Lower leg skin (tissue), 3 donors: ENCODE measurements at regions not wholly inside any gene's neighbourhood (a gene's known extent, or its start where the extent isn't known, plus 50 kb on each side); places are given as distances from the start of the nearest gene placed in this dataset.

ENCODE experiments used
- CTCF ChIP-seq, 3 donors: fragments of 450-650 bp; IDR thresholded peaks; one replicate each; pipeline ENCODE4 v1.5.1; 2016; ENCODE audit warnings: antibody characterized with exemption in 3 of 3, mild to moderate bottlenecking in 3 of 3, moderate library complexity in 2 of 3
- POLR2A ChIP-seq, 2 donors: fragments of 450-650 bp; IDR thresholded peaks; one replicate each; pipeline ENCODE4 v1.6.1; 2016 to 2017; ENCODE audit warnings: antibody characterized with exemption in 2 of 2, mild to moderate bottlenecking in 1 of 2, moderate library complexity in 1 of 2

- TF ChIP-seq CTCF (IDR thresholded peaks at IDR 0.05) = no peak
- no peak for TF ChIP-seq POLR2A (IDR thresholded peaks at IDR 0.05)
Measured at GRCh38 chr4:112808001-112808400, 171.1 kb downstream of the LARP7 start.
